Adrenal gland (tissue), 5 donors: ENCODE measurements at regions not wholly inside any gene's neighbourhood (a gene's known extent, or its start where the extent isn't known, plus 50 kb on each side); places are given as distances from the start of the nearest gene placed in this dataset.
"Not testable (repeated sequence)": the region's sequence is repeated elsewhere in the genome, so short reads cannot be mapped to it uniquely, and the experiment has no call there.

Experiments used
- POLR2A ChIP-seq, 2 donors: fragments of 450-650 bp; IDR thresholded peaks; one replicate each; pipeline ENCODE4 v1.6.1; 2017; ENCODE audit warnings: antibody characterized with exemption in 2 of 2, mild to moderate bottlenecking in 2 of 2, moderate library complexity in 1 of 2
- TF ChIP-seq, protein P1 (sequence below), 6 experiments: fragments of 450-650 bp in 4 of 6; fragments of 200-600 bp in 2 of 6; sonication (generic) in 1 of 6; IDR thresholded peaks; 1 replicate in 5 of 6; 2 replicates in 1 of 6; pipeline versions ENCODE4 v1.5.1 to v1.8.0; 2016 to 2021; ENCODE audit warnings: antibody characterized with exemption in 6 of 6, mild to moderate bottlenecking in 2 of 6, moderate library complexity in 1 of 6
- donor health status: DM: no; HTN: no; CAD: no.

DNA sequence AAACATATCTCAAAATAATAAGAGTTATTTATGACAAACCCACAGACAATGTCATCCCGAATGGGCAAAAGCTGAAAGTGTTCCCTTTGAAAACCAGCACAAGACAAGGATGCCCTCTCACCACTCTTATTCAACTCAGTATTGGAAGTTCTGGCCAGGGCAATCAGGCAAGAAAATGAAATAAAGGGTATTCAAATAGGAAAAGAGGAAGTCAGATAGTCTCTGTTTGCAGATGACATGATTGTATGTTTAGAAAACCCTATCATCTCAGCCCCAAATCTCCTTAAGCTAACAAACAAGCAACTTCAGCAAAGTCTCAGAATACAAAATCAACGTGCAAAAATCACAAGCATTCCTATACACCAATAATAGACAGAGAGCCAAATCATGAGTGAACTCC is 169.8 kb downstream of the MRPL39 start:
- TF ChIP-seq, protein P1, sequence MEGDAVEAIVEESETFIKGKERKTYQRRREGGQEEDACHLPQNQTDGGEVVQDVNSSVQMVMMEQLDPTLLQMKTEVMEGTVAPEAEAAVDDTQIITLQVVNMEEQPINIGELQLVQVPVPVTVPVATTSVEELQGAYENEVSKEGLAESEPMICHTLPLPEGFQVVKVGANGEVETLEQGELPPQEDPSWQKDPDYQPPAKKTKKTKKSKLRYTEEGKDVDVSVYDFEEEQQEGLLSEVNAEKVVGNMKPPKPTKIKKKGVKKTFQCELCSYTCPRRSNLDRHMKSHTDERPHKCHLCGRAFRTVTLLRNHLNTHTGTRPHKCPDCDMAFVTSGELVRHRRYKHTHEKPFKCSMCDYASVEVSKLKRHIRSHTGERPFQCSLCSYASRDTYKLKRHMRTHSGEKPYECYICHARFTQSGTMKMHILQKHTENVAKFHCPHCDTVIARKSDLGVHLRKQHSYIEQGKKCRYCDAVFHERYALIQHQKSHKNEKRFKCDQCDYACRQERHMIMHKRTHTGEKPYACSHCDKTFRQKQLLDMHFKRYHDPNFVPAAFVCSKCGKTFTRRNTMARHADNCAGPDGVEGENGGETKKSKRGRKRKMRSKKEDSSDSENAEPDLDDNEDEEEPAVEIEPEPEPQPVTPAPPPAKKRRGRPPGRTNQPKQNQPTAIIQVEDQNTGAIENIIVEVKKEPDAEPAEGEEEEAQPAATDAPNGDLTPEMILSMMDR (IDR thresholded peaks at IDR 0.05), result not testable (repeated sequence)
- TF ChIP-seq POLR2A (IDR thresholded peaks at IDR 0.05), result not testable (repeated sequence)
